HG02678 (cell line): ENCODE measurements at regions not wholly inside any gene's neighbourhood (a gene's known extent, or its start where the extent isn't known, plus 50 kb on each side); places are given as distances from the start of the nearest gene placed in this dataset.

ENCODE experiments used
- ATAC-seq: cut with Tn5 transposase; IDR thresholded peaks from one replicate; pipeline ENCODE4 v1.9.1; 2021; ENCODE audit warnings: mild to moderate bottlenecking, moderate library complexity; ENCODE audit not compliant: unreplicated experiment

- ATAC-seq = peak; percentile 71
Measured at GRCh38 chr5:35478856-35479682, 138.6 kb upstream of the SPEF2 start.

- ATAC-seq = no peak
Measured at GRCh38 chr5:35477911-35478310, 139.8 kb upstream of the SPEF2 start.

- ATAC-seq = no peak
Measured at GRCh38 chr5:35477321-35477720, 140.3 kb upstream of the SPEF2 start.

GRCh38 chr5:35476797-35477196, 140.9 kb upstream of the SPEF2 start:
- no peak for ATAC-seq

- no peak for ATAC-seq
Measured at GRCh38 chr5:35476036-35476435, 141.6 kb upstream of the SPEF2 start.

GRCh38 chr5:35473589-35473988, 144.1 kb upstream of the SPEF2 start:
- ATAC-seq = no peak

- ATAC-seq = no peak
Measured at GRCh38 chr5:35470866-35471265, 146.8 kb upstream of the SPEF2 start.

- ATAC-seq = no peak
Measured at GRCh38 chr5:35468811-35469210, 148.9 kb upstream of the SPEF2 start.

GRCh38 chr5:35466746-35467145, 150.9 kb upstream of the SPEF2 start:
- ATAC-seq = no peak

GRCh38 chr5:35464757-35465156, 152.9 kb upstream of the SPEF2 start:
- ATAC-seq = no peak

- no peak for ATAC-seq
Measured at GRCh38 chr5:35461530-35461929, 156.1 kb upstream of the SPEF2 start.

GRCh38 chr5:35458824-35459207, 158.8 kb upstream of the SPEF2 start:
- ATAC-seq = no peak

GRCh38 chr5:35457912-35458823, 159.5 kb upstream of the SPEF2 start:
- no peak for ATAC-seq

GRCh38 chr5:35456506-35456905, 161.2 kb upstream of the SPEF2 start:
- no peak for ATAC-seq

- no peak for ATAC-seq
Measured at GRCh38 chr5:35454011-35454525, 163.6 kb upstream of the SPEF2 start.

- no peak for ATAC-seq
Measured at GRCh38 chr5:35443803-35444595, 173.7 kb upstream of the SPEF2 start.

GRCh38 chr5:35442885-35443639, 174.6 kb upstream of the SPEF2 start:
- ATAC-seq = no peak

GRCh38 chr5:35440409-35440808, 177.3 kb upstream of the SPEF2 start:
- no peak for ATAC-seq

GRCh38 chr5:35438786-35439185, 178.9 kb upstream of the SPEF2 start:
- no peak for ATAC-seq

GRCh38 chr5:35438288-35438687, 179.4 kb upstream of the SPEF2 start:
- ATAC-seq = no peak
